WTC11 (cell line): ENCODE measurements at regions not wholly inside any gene's neighbourhood (a gene's known extent, or its start where the extent isn't known, plus 50 kb on each side); places are given as distances from the start of the nearest gene placed in this dataset.

ENCODE experiments used
- ATAC-seq: fragments of 200-7000 bp; cut with Tn5 transposase; 2 replicates; pipeline ENCODE4 v1.10.0; 2021; ENCODE audit warnings: mild to moderate bottlenecking, moderate library complexity
- CTCF ChIA-PET: fragments of 300-600 bp; sonication (Branson Sonifier 250); formaldehyde crosslinking; loops from one replicate; lab custom pipeline; 2021; ENCODE audit warnings: antibody characterized with exemption; lab: Charles Lee
- POLR2A ChIA-PET: fragments of 350-600 bp; sonication (Branson Sonifier 250); formaldehyde crosslinking; loops from one replicate; lab custom pipeline; 2021; ENCODE audit warnings: antibody characterized with exemption; lab: Charles Lee
- DNase-seq: peaks from one replicate; pipeline ENCODE4 v3.0.0; 2021; ENCODE audit warnings: low spot score
- H3K27ac Mint-ChIP-seq: 2 replicates; pipeline ENCODE4 v1.8.0; 2021; ENCODE audit warnings: mixed read lengths
- H3K27me3 Mint-ChIP-seq: 2 replicates; pipeline ENCODE4 v1.8.0; 2021; ENCODE audit warnings: low read depth, mild to moderate bottlenecking, moderate library complexity, mixed read lengths
- H3K36me3 Mint-ChIP-seq: 2 replicates; pipeline ENCODE4 v1.8.0; 2021; ENCODE audit warnings: mixed read lengths
- H3K4me1 Mint-ChIP-seq: 2 replicates; pipeline ENCODE4 v1.8.0; 2022; ENCODE audit warnings: mixed read lengths
- H3K4me3 Mint-ChIP-seq: 2 replicates; pipeline ENCODE4 v1.8.0; 2021; ENCODE audit warnings: mild to moderate bottlenecking, moderate library complexity, mixed read lengths
- H3K9me3 Mint-ChIP-seq: 2 replicates; pipeline ENCODE4 v1.8.0; 2021; ENCODE audit warnings: mixed read lengths
- AR ChIP-seq: fragments of 250-450 bp; sonication (Bioruptor Pico); IDR thresholded peaks from 2 replicates; pipeline ENCODE4 v1.9.0; 2021; ENCODE audit warnings: mild to moderate bottlenecking
- ATF3 ChIP-seq: sonication (generic); formaldehyde crosslinking; conservative IDR thresholded peaks from 2 replicates; pipeline ENCODE4 v1.8.1; 2022; ENCODE audit warnings: mild to moderate bottlenecking, missing genetic modification reagents
- CDX4 ChIP-seq: fragments of 250-450 bp; sonication (Bioruptor Pico); IDR thresholded peaks from 2 replicates; pipeline ENCODE4 v1.9.0; 2021; ENCODE audit warnings: moderate library complexity, mild to moderate bottlenecking, inconsistent platforms, borderline replicate concordance
- E2F5 ChIP-seq: sonication (generic); formaldehyde crosslinking; IDR thresholded peaks from 2 replicates; pipeline ENCODE4 v1.8.1; 2022; ENCODE audit warnings: mild to moderate bottlenecking, moderate library complexity, missing genetic modification reagents
- ERG ChIP-seq: fragments of 250-450 bp; sonication (Bioruptor Pico); IDR thresholded peaks from 2 replicates; pipeline ENCODE4 v1.8.0; 2021; ENCODE audit warnings: mild to moderate bottlenecking
- ETV6 ChIP-seq: sonication (generic); formaldehyde crosslinking; IDR thresholded peaks from 2 replicates; pipeline ENCODE4 v1.8.1; 2022; ENCODE audit warnings: mild to moderate bottlenecking, missing genetic modification reagents
- GABPB1 ChIP-seq: sonication (generic); formaldehyde crosslinking; IDR thresholded peaks from 2 replicates; pipeline ENCODE4 v1.8.1; 2023; ENCODE audit warnings: mild to moderate bottlenecking, missing genetic modification reagents
- HMGXB4 ChIP-seq: sonication (generic); formaldehyde crosslinking; IDR thresholded peaks from 2 replicates; pipeline ENCODE4 v1.8.1; 2023; ENCODE audit warnings: mild to moderate bottlenecking, moderate library complexity, missing genetic modification reagents
- IRF2 ChIP-seq: sonication (generic); formaldehyde crosslinking; IDR thresholded peaks from 2 replicates; pipeline ENCODE4 v1.8.0; 2022; ENCODE audit warnings: low read depth, missing genetic modification reagents, borderline replicate concordance
- JAZF1 ChIP-seq: fragments of 250-450 bp; sonication (Bioruptor Pico); IDR thresholded peaks from 2 replicates; pipeline ENCODE4 v1.9.0; 2021; ENCODE audit warnings: moderate library complexity, mild to moderate bottlenecking, inconsistent platforms
- JUN ChIP-seq: sonication (generic); formaldehyde crosslinking; IDR thresholded peaks from 2 replicates; pipeline ENCODE4 v1.8.0; 2023; ENCODE audit warnings: mild to moderate bottlenecking, missing genetic modification reagents
- MLX ChIP-seq: sonication (generic); formaldehyde crosslinking; IDR thresholded peaks from 2 replicates; pipeline ENCODE4 v1.8.1; 2023; ENCODE audit warnings: mild to moderate bottlenecking, missing genetic modification reagents, moderate library complexity
- NFATC4 ChIP-seq: fragments of 250-450 bp; sonication (Bioruptor Pico); IDR thresholded peaks from 2 replicates; pipeline ENCODE4 v1.9.0; 2021; ENCODE audit warnings: mild to moderate bottlenecking
- NFE2L1 ChIP-seq: sonication (generic); formaldehyde crosslinking; IDR thresholded peaks from 2 replicates; pipeline ENCODE4 v1.8.1; 2023; ENCODE audit warnings: missing genetic modification reagents
- NFYB ChIP-seq: sonication (generic); formaldehyde crosslinking; conservative IDR thresholded peaks from 2 replicates; pipeline ENCODE4 v1.8.0; 2022; ENCODE audit warnings: low read depth, missing genetic modification reagents
- RELA ChIP-seq: sonication (generic); formaldehyde crosslinking; IDR thresholded peaks from 2 replicates; pipeline ENCODE4 v1.8.1; 2022; ENCODE audit warnings: missing genetic modification reagents, mild to moderate bottlenecking, borderline replicate concordance
- SMAD4 ChIP-seq: sonication (generic); formaldehyde crosslinking; IDR thresholded peaks from 2 replicates; pipeline ENCODE4 v1.8.0; 2022; ENCODE audit warnings: mild to moderate bottlenecking, missing genetic modification reagents
- SOX15 ChIP-seq: fragments of 250-450 bp; sonication (Bioruptor Pico); IDR thresholded peaks from 2 replicates; pipeline ENCODE4 v1.9.0; 2021; ENCODE audit warnings: mild to moderate bottlenecking
- SP1 ChIP-seq: sonication (generic); formaldehyde crosslinking; conservative IDR thresholded peaks from 2 replicates; pipeline ENCODE4 v1.8.1; 2022; ENCODE audit warnings: missing genetic modification reagents
- USF1 ChIP-seq: sonication (generic); formaldehyde crosslinking; IDR thresholded peaks from 2 replicates; pipeline ENCODE4 v1.8.0; 2022; ENCODE audit warnings: mild to moderate bottlenecking, missing genetic modification reagents
- ZNF232 ChIP-seq: sonication (generic); formaldehyde crosslinking; IDR thresholded peaks from 2 replicates; pipeline ENCODE4 v1.8.0; 2022; ENCODE audit warnings: mild to moderate bottlenecking, missing genetic modification reagents
- ZNF263 ChIP-seq: sonication (generic); formaldehyde crosslinking; IDR thresholded peaks from 2 replicates; pipeline ENCODE4 v1.8.1; 2022; ENCODE audit warnings: low read depth, mild to moderate bottlenecking, moderate library complexity, missing genetic modification reagents
- ZNF423 ChIP-seq: fragments of 250-450 bp; sonication (Bioruptor Pico); IDR thresholded peaks from 2 replicates; pipeline ENCODE4 v2.1.2; 2022; ENCODE audit warnings: mild to moderate bottlenecking, moderate library complexity
- ZNF512 ChIP-seq: sonication (generic); formaldehyde crosslinking; IDR thresholded peaks from 2 replicates; pipeline ENCODE4 v1.8.1; 2022; ENCODE audit warnings: missing genetic modification reagents, borderline replicate concordance
- ZNF671 ChIP-seq: fragments of 250-450 bp; sonication (Bioruptor Pico); IDR thresholded peaks from 2 replicates; pipeline ENCODE4 v1.8.0; 2021; ENCODE audit warnings: mild to moderate bottlenecking

- no peak for ATAC-seq
- Mint-ChIP-seq H3K27ac (no peak overlapping the region), H3K27me3 (no peaks in the 10 kb centered on the region), H3K36me3 (no peaks in the 10 kb centered on the region), H3K4me3 (no peak overlapping the region), H3K9me3 (peaks cover 16% of the 10 kb centered on the region), H3K4me1 (peaks cover 11% of the 10 kb centered on the region)
- ChIA-PET POLR2A (no interaction called here), CTCF (interaction anchor here (1.0 kb wide), 1 partner anchor 1151 kb away, joined by 3 read pairs; no protein-coding TSS in a partner anchor)
- TF ChIP-seq NFYB (CRISPR knock-in tag) (no peak), NFATC4 (CRISPR knock-in tag) (no peak), ATF3 (CRISPR knock-in tag) (no peak), ZNF423 (CRISPR knock-in tag) (no peak), E2F5 (CRISPR knock-in tag) (no peak), NFE2L1 (CRISPR knock-in tag) (no peak), RELA (no peak), SMAD4 (CRISPR knock-in tag) (no peak), JAZF1 (CRISPR knock-in tag) (no peak), CDX4 (CRISPR knock-in tag) (no peak), ERG (no peak), GABPB1 (no peak), JUN (no peak), IRF2 (CRISPR knock-in tag) (no peak), SOX15 (CRISPR knock-in tag) (no peak), ETV6 (CRISPR knock-in tag) (no peak), MLX (CRISPR knock-in tag) (no peak), HMGXB4 (CRISPR knock-in tag) (no peak), ZNF263 (no peak)
- DNase-seq, result no peak
These were observed 266.4 kb upstream of the ANKRD55 start for GRCh38 chr5:56499491-56499890.

GRCh38 chr5:56498759-56499395, 265.7 kb upstream of the ANKRD55 start:
- H3K9me3 Mint-ChIP-seq, result peaks cover 10% of the 10 kb centered on the region
- CTCF ChIA-PET, result interaction anchor here (1.0 kb wide), 1 partner anchor 1152 kb away, joined by 3 read pairs; no protein-coding TSS in a partner anchor
- H3K4me3 Mint-ChIP-seq, result no peak overlapping the region
- TF ChIP-seq NFATC4 (CRISPR knock-in tag) (no peak), USF1 (CRISPR knock-in tag) (no peak), ATF3 (CRISPR knock-in tag) (no peak), SP1 (no peak), AR (no peak), ZNF671 (CRISPR knock-in tag) (no peak), ZNF512 (no peak), ZNF232 (no peak)

More at GRCh38 chr5:56498759-56499395, 265.7 kb upstream of the ANKRD55 start:
- Mint-ChIP-seq H3K4me1 (peaks cover 17% of the 10 kb centered on the region), H3K27me3 (no peaks in the 10 kb centered on the region), H3K27ac (no peak overlapping the region), H3K36me3 (no peaks in the 10 kb centered on the region)
- POLR2A ChIA-PET, result interaction anchor here (0.9 kb wide), 1 partner anchor 19 kb away, joined by 3 read pairs; no protein-coding TSS in a partner anchor
- DNase-seq, result no peak
- no peak for ATAC-seq
